H1 (cell line): ENCODE measurements at regions not wholly inside any gene's neighbourhood (a gene's known extent, or its start where the extent isn't known, plus 50 kb on each side); places are given as distances from the start of the nearest gene placed in this dataset.

Source experiments
- BCL11A ChIP-seq, 2 experiments: IDR thresholded peaks; one replicate each; pipeline ENCODE4 v1.6.1; 2011; ENCODE audit warnings: low read depth in 2 of 2, low read length in 2 of 2, mild to moderate bottlenecking in 2 of 2
- EGR1 ChIP-seq: IDR thresholded peaks from 2 replicates; pipeline ENCODE4 v1.6.1; 2011; ENCODE audit warnings: low read depth, low read length, borderline replicate concordance
- EZH2 ChIP-seq: fragments of 200-600 bp; sonication (generic); IDR thresholded peaks from 2 replicates; pipeline ENCODE4 v1.7.1; 2012; ENCODE audit warnings: low read depth, mild to moderate bottlenecking, moderate library complexity, low read length, inconsistent platforms; ENCODE audit not compliant: severe bottlenecking
- KDM4A ChIP-seq: IDR thresholded peaks from one replicate; pipeline ENCODE4 v1.7.1; 2012; ENCODE audit warnings: low read depth, mild to moderate bottlenecking, moderate library complexity, low read length, inconsistent platforms; ENCODE audit not compliant: severe bottlenecking
- PHF8 ChIP-seq: fragments of 200-600 bp; sonication (generic); conservative IDR thresholded peaks from 2 replicates; pipeline ENCODE4 v1.7.1; 2012; ENCODE audit warnings: low read depth, mild to moderate bottlenecking, inconsistent platforms, low read length, moderate library complexity
- SIN3A ChIP-seq, 2 experiments: IDR thresholded peaks in 1 of 2; conservative IDR thresholded peaks in 1 of 2; 2 replicates each; pipeline ENCODE4 v1.6.1; 2011 to 2012; ENCODE audit warnings: low read length in 2 of 2, improper control_type of control experiment in 1 of 2, low read depth in 1 of 2, mild to moderate bottlenecking in 1 of 2
- TBP ChIP-seq: IDR thresholded peaks from 2 replicates; pipeline ENCODE4 v1.6.1; 2011; ENCODE audit warnings: low read depth, low read length, improper control_type of control experiment
- TCF12 ChIP-seq: IDR thresholded peaks from 2 replicates; pipeline ENCODE4 v1.6.1; 2011; ENCODE audit warnings: low read depth, mild to moderate bottlenecking, low read length
- YY1 ChIP-seq: IDR thresholded peaks from 2 replicates; pipeline ENCODE4 v1.6.1; 2011; ENCODE audit warnings: low read depth, mild to moderate bottlenecking, low read length
- TF ChIP-seq, protein P1 (sequence below): fragments of 300-600 bp; sonication (generic); IDR thresholded peaks from 2 replicates; pipeline ENCODE4 v1.7.1; 2012; ENCODE audit warnings: low read length, moderate library complexity, mild to moderate bottlenecking, inconsistent platforms; ENCODE audit not compliant: insufficient replicate concordance
- TF ChIP-seq, protein P2 (sequence below): IDR thresholded peaks from 2 replicates; pipeline ENCODE4 v1.6.1; 2011; ENCODE audit warnings: low read length, improper control_type of control experiment

DNA sequence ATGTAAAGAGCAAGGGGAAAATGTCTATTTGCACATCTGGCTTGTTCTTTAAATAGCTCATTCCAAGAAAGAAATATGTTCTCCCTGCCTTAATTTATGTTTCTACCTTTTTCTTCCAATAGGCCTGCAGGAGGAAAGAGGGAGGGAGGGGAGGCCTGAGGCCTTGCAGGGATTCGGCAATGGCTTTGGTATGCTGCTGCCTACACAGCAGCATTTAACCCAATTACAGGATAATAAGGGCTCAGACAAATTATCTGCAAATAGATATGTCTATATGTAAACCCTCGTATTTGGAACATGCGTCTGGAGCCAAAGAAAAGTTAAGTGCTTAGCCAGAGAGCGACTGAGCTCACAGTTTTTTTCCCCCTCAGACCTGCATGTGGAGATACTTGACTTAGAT is 277.2 kb downstream of the CDC5L start (continued):
- TF ChIP-seq, protein P1, sequence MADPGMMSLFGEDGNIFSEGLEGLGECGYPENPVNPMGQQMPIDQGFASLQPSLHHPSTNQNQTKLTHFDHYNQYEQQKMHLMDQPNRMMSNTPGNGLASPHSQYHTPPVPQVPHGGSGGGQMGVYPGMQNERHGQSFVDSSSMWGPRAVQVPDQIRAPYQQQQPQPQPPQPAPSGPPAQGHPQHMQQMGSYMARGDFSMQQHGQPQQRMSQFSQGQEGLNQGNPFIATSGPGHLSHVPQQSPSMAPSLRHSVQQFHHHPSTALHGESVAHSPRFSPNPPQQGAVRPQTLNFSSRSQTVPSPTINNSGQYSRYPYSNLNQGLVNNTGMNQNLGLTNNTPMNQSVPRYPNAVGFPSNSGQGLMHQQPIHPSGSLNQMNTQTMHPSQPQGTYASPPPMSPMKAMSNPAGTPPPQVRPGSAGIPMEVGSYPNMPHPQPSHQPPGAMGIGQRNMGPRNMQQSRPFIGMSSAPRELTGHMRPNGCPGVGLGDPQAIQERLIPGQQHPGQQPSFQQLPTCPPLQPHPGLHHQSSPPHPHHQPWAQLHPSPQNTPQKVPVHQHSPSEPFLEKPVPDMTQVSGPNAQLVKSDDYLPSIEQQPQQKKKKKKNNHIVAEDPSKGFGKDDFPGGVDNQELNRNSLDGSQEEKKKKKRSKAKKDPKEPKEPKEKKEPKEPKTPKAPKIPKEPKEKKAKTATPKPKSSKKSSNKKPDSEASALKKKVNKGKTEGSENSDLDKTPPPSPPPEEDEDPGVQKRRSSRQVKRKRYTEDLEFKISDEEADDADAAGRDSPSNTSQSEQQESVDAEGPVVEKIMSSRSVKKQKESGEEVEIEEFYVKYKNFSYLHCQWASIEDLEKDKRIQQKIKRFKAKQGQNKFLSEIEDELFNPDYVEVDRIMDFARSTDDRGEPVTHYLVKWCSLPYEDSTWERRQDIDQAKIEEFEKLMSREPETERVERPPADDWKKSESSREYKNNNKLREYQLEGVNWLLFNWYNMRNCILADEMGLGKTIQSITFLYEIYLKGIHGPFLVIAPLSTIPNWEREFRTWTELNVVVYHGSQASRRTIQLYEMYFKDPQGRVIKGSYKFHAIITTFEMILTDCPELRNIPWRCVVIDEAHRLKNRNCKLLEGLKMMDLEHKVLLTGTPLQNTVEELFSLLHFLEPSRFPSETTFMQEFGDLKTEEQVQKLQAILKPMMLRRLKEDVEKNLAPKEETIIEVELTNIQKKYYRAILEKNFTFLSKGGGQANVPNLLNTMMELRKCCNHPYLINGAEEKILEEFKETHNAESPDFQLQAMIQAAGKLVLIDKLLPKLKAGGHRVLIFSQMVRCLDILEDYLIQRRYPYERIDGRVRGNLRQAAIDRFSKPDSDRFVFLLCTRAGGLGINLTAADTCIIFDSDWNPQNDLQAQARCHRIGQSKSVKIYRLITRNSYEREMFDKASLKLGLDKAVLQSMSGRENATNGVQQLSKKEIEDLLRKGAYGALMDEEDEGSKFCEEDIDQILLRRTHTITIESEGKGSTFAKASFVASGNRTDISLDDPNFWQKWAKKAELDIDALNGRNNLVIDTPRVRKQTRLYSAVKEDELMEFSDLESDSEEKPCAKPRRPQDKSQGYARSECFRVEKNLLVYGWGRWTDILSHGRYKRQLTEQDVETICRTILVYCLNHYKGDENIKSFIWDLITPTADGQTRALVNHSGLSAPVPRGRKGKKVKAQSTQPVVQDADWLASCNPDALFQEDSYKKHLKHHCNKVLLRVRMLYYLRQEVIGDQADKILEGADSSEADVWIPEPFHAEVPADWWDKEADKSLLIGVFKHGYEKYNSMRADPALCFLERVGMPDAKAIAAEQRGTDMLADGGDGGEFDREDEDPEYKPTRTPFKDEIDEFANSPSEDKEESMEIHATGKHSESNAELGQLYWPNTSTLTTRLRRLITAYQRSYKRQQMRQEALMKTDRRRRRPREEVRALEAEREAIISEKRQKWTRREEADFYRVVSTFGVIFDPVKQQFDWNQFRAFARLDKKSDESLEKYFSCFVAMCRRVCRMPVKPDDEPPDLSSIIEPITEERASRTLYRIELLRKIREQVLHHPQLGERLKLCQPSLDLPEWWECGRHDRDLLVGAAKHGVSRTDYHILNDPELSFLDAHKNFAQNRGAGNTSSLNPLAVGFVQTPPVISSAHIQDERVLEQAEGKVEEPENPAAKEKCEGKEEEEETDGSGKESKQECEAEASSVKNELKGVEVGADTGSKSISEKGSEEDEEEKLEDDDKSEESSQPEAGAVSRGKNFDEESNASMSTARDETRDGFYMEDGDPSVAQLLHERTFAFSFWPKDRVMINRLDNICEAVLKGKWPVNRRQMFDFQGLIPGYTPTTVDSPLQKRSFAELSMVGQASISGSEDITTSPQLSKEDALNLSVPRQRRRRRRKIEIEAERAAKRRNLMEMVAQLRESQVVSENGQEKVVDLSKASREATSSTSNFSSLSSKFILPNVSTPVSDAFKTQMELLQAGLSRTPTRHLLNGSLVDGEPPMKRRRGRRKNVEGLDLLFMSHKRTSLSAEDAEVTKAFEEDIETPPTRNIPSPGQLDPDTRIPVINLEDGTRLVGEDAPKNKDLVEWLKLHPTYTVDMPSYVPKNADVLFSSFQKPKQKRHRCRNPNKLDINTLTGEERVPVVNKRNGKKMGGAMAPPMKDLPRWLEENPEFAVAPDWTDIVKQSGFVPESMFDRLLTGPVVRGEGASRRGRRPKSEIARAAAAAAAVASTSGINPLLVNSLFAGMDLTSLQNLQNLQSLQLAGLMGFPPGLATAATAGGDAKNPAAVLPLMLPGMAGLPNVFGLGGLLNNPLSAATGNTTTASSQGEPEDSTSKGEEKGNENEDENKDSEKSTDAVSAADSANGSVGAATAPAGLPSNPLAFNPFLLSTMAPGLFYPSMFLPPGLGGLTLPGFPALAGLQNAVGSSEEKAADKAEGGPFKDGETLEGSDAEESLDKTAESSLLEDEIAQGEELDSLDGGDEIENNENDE: no peak
- TF ChIP-seq EGR1: no peak
- no peak for TF ChIP-seq TBP
- no peak for TF ChIP-seq BCL11A (IDR thresholded peaks at IDR 0.05; ENCODE audit: low read depth in 2 of 2, low read length in 2 of 2)
- TF ChIP-seq SIN3A (conservative IDR thresholded peaks at IDR 0.05 in 1 of 2, IDR thresholded peaks at IDR 0.05 in 1 of 2; ENCODE audit: low read depth in 1 of 2, low read length in 2 of 2): no peak
- TF ChIP-seq TCF12: no peak
- no peak for TF ChIP-seq PHF8
- TF ChIP-seq, protein P2, sequence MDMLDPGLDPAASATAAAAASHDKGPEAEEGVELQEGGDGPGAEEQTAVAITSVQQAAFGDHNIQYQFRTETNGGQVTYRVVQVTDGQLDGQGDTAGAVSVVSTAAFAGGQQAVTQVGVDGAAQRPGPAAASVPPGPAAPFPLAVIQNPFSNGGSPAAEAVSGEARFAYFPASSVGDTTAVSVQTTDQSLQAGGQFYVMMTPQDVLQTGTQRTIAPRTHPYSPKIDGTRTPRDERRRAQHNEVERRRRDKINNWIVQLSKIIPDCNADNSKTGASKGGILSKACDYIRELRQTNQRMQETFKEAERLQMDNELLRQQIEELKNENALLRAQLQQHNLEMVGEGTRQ: no peak
- TF ChIP-seq YY1: no peak
- no peak for TF ChIP-seq EZH2
- TF ChIP-seq KDM4A: no peak
